M059J (cell line): ENCODE measurements at regions not wholly inside any gene's neighbourhood (a gene's known extent, or its start where the extent isn't known, plus 50 kb on each side); places are given as distances from the start of the nearest gene placed in this dataset.

Source experiments
- DNase-seq: peaks from one replicate; pipeline ENCODE4 v3.0.0-alpha.2; 2012; ENCODE audit warnings: low read depth

- DNase-seq: peak; percentile 5
These were observed 522.3 kb downstream of the BRD1 start for GRCh38 chr22:49305214-49305965.

- DNase-seq: no peak
These were observed 523.8 kb downstream of the BRD1 start for GRCh38 chr22:49303781-49304461.

GRCh38 chr22:49303061-49303735 lies 524.5 kb downstream of the BRD1 start:
- no peak for DNase-seq

GRCh38 chr22:49302530-49302929 lies 525.1 kb downstream of the BRD1 start:
- no peak for DNase-seq

- no peak for DNase-seq
These were observed 525.6 kb downstream of the BRD1 start for GRCh38 chr22:49302150-49302460.

GRCh38 chr22:49301398-49302149 lies 526.1 kb downstream of the BRD1 start:
- DNase-seq: no peak

- no peak for DNase-seq
These were observed 526.7 kb downstream of the BRD1 start for GRCh38 chr22:49300951-49301397.

GRCh38 chr22:49300241-49300640 lies 527.4 kb downstream of the BRD1 start:
- no peak for DNase-seq

GRCh38 chr22:49299821-49300231 lies 527.8 kb downstream of the BRD1 start:
- no peak for DNase-seq

- DNase-seq: no peak
These were observed 528.6 kb downstream of the BRD1 start for GRCh38 chr22:49298834-49299750.

GRCh38 chr22:49297871-49298721 lies 529.6 kb downstream of the BRD1 start:
- no peak for DNase-seq

- DNase-seq: no peak
These were observed 530.3 kb downstream of the BRD1 start for GRCh38 chr22:49297286-49297870.

GRCh38 chr22:49296561-49296960 lies 531.1 kb downstream of the BRD1 start:
- no peak for DNase-seq

- DNase-seq: no peak
These were observed 531.7 kb downstream of the BRD1 start for GRCh38 chr22:49295851-49296560.

GRCh38 chr22:49295465-49295743 lies 532.3 kb downstream of the BRD1 start:
- DNase-seq: no peak

GRCh38 chr22:49294656-49295464 lies 532.8 kb downstream of the BRD1 start:
- no peak for DNase-seq

GRCh38 chr22:49292909-49293308 lies 534.8 kb downstream of the BRD1 start:
- DNase-seq: no peak

- DNase-seq: no peak
These were observed 535.9 kb downstream of the BRD1 start for GRCh38 chr22:49291781-49292180.

GRCh38 chr22:49291169-49291568 lies 536.5 kb downstream of the BRD1 start:
- DNase-seq: no peak
